A549 (cell line): ENCODE measurements at regions not wholly inside any gene's neighbourhood (a gene's known extent, or its start where the extent isn't known, plus 50 kb on each side); places are given as distances from the start of the nearest gene placed in this dataset.

Experiments used
- ATAC-seq, 2 experiments: fragments of 200-7000 bp in 1 of 2; fragments of >200 bp in 1 of 2; cut with Nextera tagmentation in 1 of 2; cut with Tn5 transposase in 1 of 2; 3 replicates each; pipeline versions ENCODE4 v1.8.0 to v1.9.1; 2018 to 2020; ENCODE audit warnings: mild to moderate bottlenecking in 1 of 2, moderate library complexity in 1 of 2
- CTCF ChIA-PET: fragments of 300-600 bp; sonication (Branson Sonifier 250); formaldehyde crosslinking; extraction: SDS; loops from one replicate; lab custom pipeline; 2021; ENCODE audit warnings: antibody characterized with exemption, inconsistent platforms; lab: Yijun Ruan, JAX
- POLR2A ChIA-PET: fragments of 350-600 bp; formaldehyde crosslinking; extraction: SDS; loops from one replicate; lab custom pipeline; 2021; ENCODE audit warnings: antibody characterized with exemption, inconsistent platforms; lab: Yijun Ruan, JAX
- DNase-seq, 2 experiments: peaks; one replicate each; pipeline versions ENCODE4 v3.0.0 to v3.0.0-alpha.2; 2011 to 2016; ENCODE audit warnings: low read depth in 1 of 2, low spot score in 1 of 2
- FAIRE-seq: peaks from 2 replicates; lab custom pipeline; 2011; peaks lifted over from hg19 to GRCh38; lab: Jason Lieb, UNC
- H3K27ac ChIP-seq, 2 experiments: fragments of >200 bp; sonication (Bioruptor Twin); formaldehyde crosslinking; 3 replicates each; pipeline ENCODE4 v1.5.1; 2016 to 2017
- H3K4me1 ChIP-seq: fragments of >200 bp; sonication (Bioruptor Twin); formaldehyde crosslinking; 3 replicates; pipeline ENCODE4 v1.6.1; 2016
- H3K4me2 ChIP-seq: fragments of >200 bp; sonication (Bioruptor Twin); formaldehyde crosslinking; 3 replicates; pipeline ENCODE4 v1.6.1; 2016
- H3K4me3 ChIP-seq: fragments of >200 bp; sonication (Bioruptor Twin); formaldehyde crosslinking; 3 replicates; pipeline ENCODE4 v1.5.1; 2016
- H3K9me3 ChIP-seq: fragments of >200 bp; sonication (Bioruptor Twin); formaldehyde crosslinking; 3 replicates; pipeline ENCODE4 v1.6.1; 2016
- CBX2 ChIP-seq: fragments of 200-600 bp; sonication (generic); IDR thresholded peaks from 2 replicates; pipeline ENCODE4 v1.6.1; 2016; ENCODE audit warnings: low read depth, mild to moderate bottlenecking, borderline replicate concordance
- CHD4 ChIP-seq: fragments of 200-600 bp; sonication (generic); IDR thresholded peaks from 2 replicates; pipeline ENCODE4 v1.6.1; 2016; ENCODE audit warnings: antibody characterized with exemption, mild to moderate bottlenecking, borderline replicate concordance
- EHF ChIP-seq: fragments of 250-450 bp; sonication (Bioruptor Pico); IDR thresholded peaks from 2 replicates; pipeline ENCODE4 v1.5.0; 2020; ENCODE audit warnings: mild to moderate bottlenecking
- EHMT2 ChIP-seq: fragments of 200-600 bp; sonication (generic); IDR thresholded peaks from 2 replicates; pipeline ENCODE4 v1.6.1; 2016; ENCODE audit warnings: antibody characterized with exemption, low read depth, mild to moderate bottlenecking, moderate library complexity
- EP300 ChIP-seq, 2 experiments: fragments of >200 bp; sonication (Bioruptor Twin); formaldehyde crosslinking; IDR thresholded peaks; 2 replicates in 1 of 2; 3 replicates in 1 of 2; pipeline ENCODE4 v1.6.1; 2016 to 2017
- GATA3 ChIP-seq: IDR thresholded peaks from 2 replicates; pipeline ENCODE4 v1.6.1; 2012; ENCODE audit warnings: borderline replicate concordance
- HES2 ChIP-seq: fragments of >200 bp; sonication (Bioruptor Twin); formaldehyde crosslinking; IDR thresholded peaks from 2 replicates; pipeline ENCODE4 v1.6.1; 2016
- HOXB13 ChIP-seq: fragments of 250-450 bp; sonication (Bioruptor Pico); IDR thresholded peaks from 2 replicates; pipeline ENCODE4 v1.5.0; 2020; ENCODE audit warnings: low read depth, mild to moderate bottlenecking, moderate library complexity
- KDM1A ChIP-seq: fragments of 200-600 bp; sonication (generic); IDR thresholded peaks from 2 replicates; pipeline ENCODE4 v1.6.1; 2016; ENCODE audit warnings: low read depth, mild to moderate bottlenecking
- KDM5A ChIP-seq: fragments of 200-600 bp; sonication (generic); IDR thresholded peaks from 2 replicates; pipeline ENCODE4 v1.6.1; 2016; ENCODE audit warnings: antibody characterized with exemption, mild to moderate bottlenecking
- MAFK ChIP-seq: fragments of 450-650 bp; IDR thresholded peaks from 2 replicates; pipeline ENCODE4 v1.6.1; 2014; ENCODE audit not compliant: partially characterized antibody
- MAZ ChIP-seq: fragments of 150-350 bp; IDR thresholded peaks from 2 replicates; pipeline ENCODE4 v1.6.1; 2014; ENCODE audit warnings: antibody characterized with exemption, low read depth, low read length, borderline replicate concordance
- MYC ChIP-seq: IDR thresholded peaks from 2 replicates; pipeline ENCODE4 v1.6.1; 2012; ENCODE audit warnings: mild to moderate bottlenecking, inconsistent platforms, low read length, improper control_type of control experiment, borderline replicate concordance
- NFE2L2 ChIP-seq: fragments of 150-350 bp; conservative IDR thresholded peaks from 2 replicates; pipeline ENCODE4 v1.6.1; 2014; ENCODE audit warnings: low read length
- PHF8 ChIP-seq: fragments of 200-600 bp; sonication (generic); IDR thresholded peaks from 2 replicates; pipeline ENCODE4 v1.6.1; 2016; ENCODE audit warnings: low read depth, mild to moderate bottlenecking, antibody characterized with exemption, moderate library complexity, borderline replicate concordance
- POLR2A ChIP-seq: IDR thresholded peaks from 2 replicates; pipeline ENCODE4 v1.6.1; 2012; ENCODE audit warnings: mild to moderate bottlenecking, low read length
- POLR2AphosphoS2 ChIP-seq: conservative IDR thresholded peaks from 2 replicates; pipeline ENCODE4 v1.6.1; 2012; ENCODE audit warnings: low read length, improper control_type of control experiment, inconsistent platforms
- RARB ChIP-seq: fragments of 250-450 bp; sonication (Bioruptor Pico); IDR thresholded peaks from 2 replicates; pipeline ENCODE4 v1.8.0; 2021; ENCODE audit warnings: mild to moderate bottlenecking, moderate library complexity
- RNF2 ChIP-seq: fragments of 200-600 bp; sonication (generic); IDR thresholded peaks from 2 replicates; pipeline ENCODE4 v1.6.1; 2016; ENCODE audit warnings: low read depth, mild to moderate bottlenecking, antibody characterized with exemption, moderate library complexity, borderline replicate concordance
- SMC3 ChIP-seq: fragments of >200 bp; sonication (Bioruptor Twin); formaldehyde crosslinking; IDR thresholded peaks from 3 replicates; pipeline ENCODE4 v1.6.1; 2018; ENCODE audit warnings: inconsistent platforms
- SREBF2 ChIP-seq: fragments of 450-650 bp; IDR thresholded peaks from 2 replicates; pipeline ENCODE4 v1.6.1; 2014; ENCODE audit warnings: mild to moderate bottlenecking, moderate library complexity
- TFCP2L1 ChIP-seq: fragments of 250-450 bp; sonication (Bioruptor Pico); IDR thresholded peaks from 2 replicates; pipeline ENCODE4 v1.5.0; 2021; ENCODE audit warnings: mild to moderate bottlenecking
- ZC3H11A ChIP-seq: fragments of 450-650 bp; IDR thresholded peaks from 2 replicates; pipeline ENCODE4 v1.6.1; 2014; ENCODE audit warnings: antibody characterized with exemption, mild to moderate bottlenecking
- ZFP36 ChIP-seq: fragments of 450-650 bp; IDR thresholded peaks from 2 replicates; pipeline ENCODE4 v1.6.1; 2014; ENCODE audit warnings: borderline replicate concordance; ENCODE audit not compliant: partially characterized antibody
- ZNF302 ChIP-seq: fragments of 250-450 bp; sonication (Bioruptor Pico); IDR thresholded peaks from 2 replicates; pipeline ENCODE4 v1.9.0; 2021; ENCODE audit warnings: inconsistent platforms, mild to moderate bottlenecking, moderate library complexity
- ZSCAN20 ChIP-seq: fragments of 250-450 bp; sonication (Bioruptor Pico); IDR thresholded peaks from 2 replicates; pipeline ENCODE4 v1.8.0; 2022; ENCODE audit warnings: mild to moderate bottlenecking, moderate library complexity
- WGBS: methylation state at CpG from one replicate; pipeline ENCODE4 v1.1.6; 2017; ENCODE audit errors: missing lambda C conversion rate; 5-methylcytosine and 5-hydroxymethylcytosine counted together
- TF ChIP-seq, protein P1 (sequence below): fragments of 250-450 bp; sonication (Bioruptor Pico); IDR thresholded peaks from 2 replicates; pipeline ENCODE4 v1.5.0; 2021; ENCODE audit warnings: mild to moderate bottlenecking, moderate library complexity, borderline replicate concordance
- TF ChIP-seq, protein P2 (sequence below): IDR thresholded peaks from 2 replicates; pipeline ENCODE4 v1.6.1; 2012; ENCODE audit warnings: low read depth, borderline replicate concordance

DNA sequence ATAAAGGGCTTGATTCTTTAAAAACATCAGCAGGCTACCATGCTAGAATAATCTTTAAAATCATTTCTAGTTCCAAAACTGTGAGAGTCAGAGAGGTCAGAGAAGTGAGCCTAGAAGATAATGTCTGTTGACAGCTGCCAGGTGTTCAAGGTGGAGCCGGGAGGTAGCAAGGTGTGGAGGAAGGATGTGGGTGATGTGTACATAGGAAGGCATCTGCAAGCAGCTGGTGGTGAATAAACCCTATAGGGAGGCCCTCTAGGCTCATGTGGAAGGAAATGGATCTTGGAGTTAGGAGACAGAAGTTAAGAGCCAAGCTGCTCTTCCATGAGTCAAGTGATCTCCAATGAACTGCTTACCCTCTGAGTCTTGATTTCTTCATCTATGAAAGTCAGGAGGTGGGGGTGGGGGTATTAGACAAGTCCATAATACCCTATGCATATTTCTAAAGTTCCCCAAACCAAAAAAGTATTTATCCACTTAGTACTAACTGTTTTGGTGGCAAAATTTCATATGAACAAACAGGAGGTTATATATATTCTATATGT lies 266.3 kb downstream of the RHOU start:
- CTCF ChIA-PET, result interaction anchor here (1.3 kb wide), 1 partner anchor 163 kb away, joined by 4 read pairs; no protein-coding TSS in a partner anchor

DNA sequence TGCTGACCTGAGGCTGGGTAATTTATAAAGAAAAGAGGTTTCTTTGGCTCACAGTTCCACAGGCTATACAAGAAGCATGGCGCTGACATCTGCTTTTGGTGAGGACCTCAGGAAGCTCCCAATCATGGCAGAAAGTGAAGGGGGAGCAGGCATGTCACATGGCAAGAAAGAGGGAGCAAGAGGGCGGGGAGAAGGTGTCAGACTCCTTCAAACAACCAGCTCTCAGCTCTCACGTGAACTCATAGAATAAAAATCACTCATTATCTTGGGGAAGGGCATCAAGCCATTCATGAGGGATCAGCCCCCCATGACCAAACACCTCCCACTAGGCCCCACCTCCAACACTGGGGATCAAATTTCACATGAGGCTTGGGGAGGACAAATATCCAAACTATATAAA lies 266.8 kb downstream of the RHOU start:
- 85% methylated on average over 3 of the region's 3 CpGs for WGBS
- TF ChIP-seq ZSCAN20 (CRISPR knock-in tag), result no peak
- no peak for TF ChIP-seq EHMT2
- TF ChIP-seq, protein P1, sequence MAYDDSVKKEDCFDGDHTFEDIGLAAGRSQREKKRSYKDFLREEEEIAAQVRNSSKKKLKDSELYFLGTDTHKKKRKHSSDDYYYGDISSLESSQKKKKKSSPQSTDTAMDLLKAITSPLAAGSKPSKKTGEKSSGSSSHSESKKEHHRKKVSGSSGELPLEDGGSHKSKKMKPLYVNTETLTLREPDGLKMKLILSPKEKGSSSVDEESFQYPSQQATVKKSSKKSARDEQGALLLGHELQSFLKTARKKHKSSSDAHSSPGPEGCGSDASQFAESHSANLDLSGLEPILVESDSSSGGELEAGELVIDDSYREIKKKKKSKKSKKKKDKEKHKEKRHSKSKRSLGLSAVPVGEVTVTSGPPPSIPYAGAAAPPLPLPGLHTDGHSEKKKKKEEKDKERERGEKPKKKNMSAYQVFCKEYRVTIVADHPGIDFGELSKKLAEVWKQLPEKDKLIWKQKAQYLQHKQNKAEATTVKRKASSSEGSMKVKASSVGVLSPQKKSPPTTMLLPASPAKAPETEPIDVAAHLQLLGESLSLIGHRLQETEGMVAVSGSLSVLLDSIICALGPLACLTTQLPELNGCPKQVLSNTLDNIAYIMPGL (CRISPR knock-in tag), result no peak
- no peak for TF ChIP-seq KDM1A
- TF ChIP-seq CHD4, result no peak
- no peak for TF ChIP-seq ZC3H11A
- no peak for TF ChIP-seq RARB (CRISPR knock-in tag)
- no peak for TF ChIP-seq TFCP2L1 (CRISPR knock-in tag)
- no peak for TF ChIP-seq HES2
- TF ChIP-seq KDM5A, result no peak
- no peak for TF ChIP-seq HOXB13 (CRISPR knock-in tag)
- TF ChIP-seq MAZ, result no peak
- no peak for TF ChIP-seq NFE2L2
- no peak for TF ChIP-seq SMC3
- no peak for TF ChIP-seq RNF2
- TF ChIP-seq, protein P2, sequence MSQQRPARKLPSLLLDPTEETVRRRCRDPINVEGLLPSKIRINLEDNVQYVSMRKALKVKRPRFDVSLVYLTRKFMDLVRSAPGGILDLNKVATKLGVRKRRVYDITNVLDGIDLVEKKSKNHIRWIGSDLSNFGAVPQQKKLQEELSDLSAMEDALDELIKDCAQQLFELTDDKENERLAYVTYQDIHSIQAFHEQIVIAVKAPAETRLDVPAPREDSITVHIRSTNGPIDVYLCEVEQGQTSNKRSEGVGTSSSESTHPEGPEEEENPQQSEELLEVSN, result no peak
- TF ChIP-seq, all 56 proteins: peak for 0
- H3K27ac ChIP-seq, result no peak overlapping the region
- no peak for DNase-seq
- no peaks in the 10 kb centered on the region for H3K9me3 ChIP-seq
- FAIRE-seq, result no peak
- ATAC-seq, result no peak
- H3K4me3 ChIP-seq, result no peak overlapping the region
- ChIA-PET POLR2A (no interaction called here), CTCF (interaction anchor here (1.2 to 1.3 kb wide), 2 partner anchors 163 to 338 kb away, joined by 3 to 4 read pairs; no protein-coding TSS in a partner anchor)
- no peaks in the 10 kb centered on the region for H3K4me1 ChIP-seq
- no peak overlapping the region for H3K4me2 ChIP-seq

More for the DNA sequence above, 266.3 kb downstream of the RHOU start:
- WGBS, result 81% methylated on average over 1 of the region's 1 CpG
- no peaks in the 10 kb centered on the region for H3K4me1 ChIP-seq
- no peak overlapping the region for H3K4me3 ChIP-seq
- DNase-seq (no peak), ATAC-seq (no peak), FAIRE-seq (no peak)
- no peak overlapping the region for H3K27ac ChIP-seq
- no peak overlapping the region for H3K4me2 ChIP-seq
- POLR2A ChIA-PET, result no interaction called here
- H3K9me3 ChIP-seq, result no peaks in the 10 kb centered on the region
- no peak for TF ChIP-seq KDM1A
- TF ChIP-seq MAZ, result no peak
- TF ChIP-seq POLR2A, result no peak
- no peak for TF ChIP-seq POLR2AphosphoS2
- no peak for TF ChIP-seq PHF8
- no peak for TF ChIP-seq NFE2L2
- no peak for TF ChIP-seq ZNF302
- no peak for TF ChIP-seq CBX2
- no peak for TF ChIP-seq MAFK
- TF ChIP-seq MYC, result no peak
- TF ChIP-seq SREBF2, result no peak
- TF ChIP-seq SMC3, result no peak
- TF ChIP-seq GATA3, result no peak
- TF ChIP-seq EHF (CRISPR knock-in tag), result no peak
- no peak for TF ChIP-seq HES2
- TF ChIP-seq ZFP36, result no peak
- TF ChIP-seq EP300 (IDR thresholded peaks at IDR 0.05), result no peak
- TF ChIP-seq, all 56 proteins: peak for 0
